A673 (cell line): ENCODE measurements at regions not wholly inside any gene's neighbourhood (a gene's known extent, or its start where the extent isn't known, plus 50 kb on each side); places are given as distances from the start of the nearest gene placed in this dataset.
"Not testable (repeated sequence)": the region's sequence is repeated elsewhere in the genome, so short reads cannot be mapped to it uniquely, and the experiment has no call there.

Source experiments
- BruUV-seq: library from RNA; stranded (reverse); fragments of 400-500 nt; replicated peaks from 2 replicates; lab custom pipeline; 2021; lab: Mats Ljungman, UMichigan
- CTCF ChIA-PET: fragments of 300-600 bp; sonication (Branson Sonifier 250); formaldehyde crosslinking; loops from one replicate; lab custom pipeline; 2022; ENCODE audit warnings: antibody characterized with exemption; lab: Charles Lee
- POLR2A ChIA-PET: fragments of 300-600 bp; sonication (Branson Sonifier 250); formaldehyde crosslinking; loops from one replicate; lab custom pipeline; 2022; ENCODE audit warnings: antibody characterized with exemption; ENCODE audit not compliant: low non-redundant PET; lab: Charles Lee
- DNase-seq: peaks from one replicate; pipeline ENCODE4 v3.0.0-alpha.2; 2015; ENCODE audit warnings: low spot score
- H3K27ac ChIP-seq: fragments of 200-600 bp; sonication (generic); 2 replicates; pipeline ENCODE4 v1.5.1; 2016; ENCODE audit warnings: mixed run types, low read depth, mild to moderate bottlenecking, mixed read lengths, antibody characterized with exemption, low read length; ENCODE audit not compliant: poor library complexity, severe bottlenecking
- H3K27me3 ChIP-seq: fragments of 200-600 bp; sonication (generic); replicated peaks from 2 replicates; pipeline ENCODE4 v1.6.1; 2017; ENCODE audit warnings: mixed run types, low read depth, mild to moderate bottlenecking, mixed read lengths, antibody characterized with exemption, low read length; ENCODE audit not compliant: insufficient read depth, poor library complexity
- H3K36me3 ChIP-seq: fragments of 200-600 bp; sonication (generic); 2 replicates; pipeline ENCODE4 v1.6.1; 2016; ENCODE audit warnings: mixed run types, mild to moderate bottlenecking, mixed read lengths, antibody characterized with exemption, low read length; ENCODE audit not compliant: insufficient read depth, poor library complexity, severe bottlenecking
- H3K4me1 ChIP-seq: fragments of 200-600 bp; sonication (generic); 2 replicates; pipeline ENCODE4 v1.6.1; 2017; ENCODE audit warnings: mixed run types, mild to moderate bottlenecking, mixed read lengths, antibody characterized with exemption, low read length; ENCODE audit not compliant: insufficient read depth, poor library complexity, severe bottlenecking
- H3K4me3 ChIP-seq: fragments of 200-600 bp; sonication (generic); 2 replicates; pipeline ENCODE4 v1.5.1; 2016; ENCODE audit warnings: low read depth, mixed run types, mild to moderate bottlenecking, mixed read lengths, low read length; ENCODE audit not compliant: poor library complexity, severe bottlenecking
- H3K9me3 ChIP-seq: fragments of 200-600 bp; sonication (generic); 2 replicates; pipeline ENCODE4 v1.6.1; 2016; ENCODE audit warnings: mixed run types, low read depth, mild to moderate bottlenecking, mixed read lengths, antibody characterized with exemption, low read length; ENCODE audit not compliant: poor library complexity, severe bottlenecking
- CTCF ChIP-seq: fragments of 300-800, 200-600 bp; sonication (generic); conservative IDR thresholded peaks from 2 replicates; pipeline ENCODE4 v1.5.1; 2017; ENCODE audit warnings: low read depth, mild to moderate bottlenecking, antibody characterized with exemption, low read length, moderate library complexity, mixed read lengths
- EZH2 ChIP-seq: fragments of 200-600 bp; sonication (generic); IDR thresholded peaks from 2 replicates; pipeline ENCODE4 v1.6.1; 2017; ENCODE audit warnings: borderline replicate concordance, low read depth, mild to moderate bottlenecking, mixed read lengths, antibody characterized with exemption, low read length; ENCODE audit not compliant: poor library complexity, severe bottlenecking
- intact Hi-C: fragments of 100-400 bp; cut with micrococcal nuclease; formaldehyde crosslinking; loops from one replicate; pipeline ENCODE4 v1.10.0; 2022; ENCODE audit not compliant: unreplicated experiment

GRCh38 chr12:24352363-24352762, 402.9 kb upstream of the SOX5 start:
- H3K36me3 ChIP-seq: no peaks in the 10 kb centered on the region
- no peaks in the 10 kb centered on the region for H3K27me3 ChIP-seq
- TF ChIP-seq CTCF: no peak
- no peak for TF ChIP-seq EZH2
- no peak for DNase-seq
- H3K9me3 ChIP-seq: no peaks in the 10 kb centered on the region
- ChIA-PET POLR2A (no interaction called here), CTCF (no interaction called here)
- no peak overlapping the region for H3K27ac ChIP-seq
- BruUV-seq: no TSS peak
- intact Hi-C loops: no loop called here
- no peaks in the 10 kb centered on the region for H3K4me1 ChIP-seq
- no peak overlapping the region for H3K4me3 ChIP-seq

- H3K9me3 ChIP-seq: no peaks in the 10 kb centered on the region
- no peaks in the 10 kb centered on the region for H3K4me1 ChIP-seq
- no peaks in the 10 kb centered on the region for H3K36me3 ChIP-seq
- no peak overlapping the region for H3K4me3 ChIP-seq
- no peak overlapping the region for H3K27ac ChIP-seq
- TF ChIP-seq EZH2 (no peak), CTCF (no peak)
- CTCF ChIA-PET: no interaction called here
- intact Hi-C loops: no loop called here
- POLR2A ChIA-PET: no interaction called here
- BruUV-seq: no TSS peak
- H3K27me3 ChIP-seq: no peaks in the 10 kb centered on the region
- no peak for DNase-seq
These were observed 399.8 kb upstream of the SOX5 start for GRCh38 chr12:24349051-24349799.

GRCh38 chr12:24348180-24348579, 398.7 kb upstream of the SOX5 start:
- CTCF ChIA-PET, DNase-seq, H3K4me3 ChIP-seq, POLR2A ChIA-PET, H3K36me3 ChIP-seq, intact Hi-C loops, H3K4me1 ChIP-seq, H3K9me3 ChIP-seq, H3K27ac ChIP-seq, BruUV-seq, H3K27me3 ChIP-seq: not testable (repeated sequence)

GRCh38 chr12:24328261-24328660, 378.8 kb upstream of the SOX5 start:
- intact Hi-C loops: no loop called here
- Histone ChIP-seq H3K4me1 (peaks cover 18% of the 10 kb centered on the region), H3K9me3 (no peaks in the 10 kb centered on the region), H3K36me3 (no peaks in the 10 kb centered on the region), H3K27me3 (no peaks in the 10 kb centered on the region), H3K27ac (no peak overlapping the region), H3K4me3 (no peak overlapping the region)
- ChIA-PET POLR2A (no interaction called here), CTCF (no interaction called here)
- no TSS peak for BruUV-seq
- no peak for TF ChIP-seq CTCF
- TF ChIP-seq EZH2: no peak
- DNase-seq: peak; percentile 19
